DOHH2 (cell line): ENCODE measurements at regions not wholly inside any gene's neighbourhood (a gene's known extent, or its start where the extent isn't known, plus 50 kb on each side); places are given as distances from the start of the nearest gene placed in this dataset.

Experiments
- H3F3A ChIP-seq: fragments of 200-600 bp; sonication (generic), shearing (Covaris generic); 2 replicates; pipeline ENCODE4 v1.6.0; 2016; ENCODE audit warnings: antibody characterized with exemption, mild to moderate bottlenecking; ENCODE audit not compliant: control insufficient read depth, insufficient read depth
- H3K27ac ChIP-seq: fragments of 200-600 bp; sonication (generic); 2 replicates; pipeline ENCODE4 v1.5.1; 2014; ENCODE audit warnings: low read depth, mild to moderate bottlenecking, low read length, moderate library complexity
- H3K27me3 ChIP-seq: fragments of 200-600 bp; sonication (generic); 2 replicates; pipeline ENCODE4 v1.6.1; 2014; ENCODE audit warnings: mild to moderate bottlenecking, low read length, mixed read lengths; ENCODE audit not compliant: control insufficient read depth
- H3K36me3 ChIP-seq: fragments of 200-600 bp; sonication (generic); 2 replicates; pipeline ENCODE4 v1.6.1; 2014; ENCODE audit warnings: mild to moderate bottlenecking, low read length, moderate library complexity, mixed read lengths; ENCODE audit not compliant: control insufficient read depth
- H3K4me1 ChIP-seq: fragments of 200-600 bp; sonication (generic); 2 replicates; pipeline ENCODE4 v1.6.1; 2014; ENCODE audit warnings: mild to moderate bottlenecking, low read length, mixed read lengths; ENCODE audit not compliant: control insufficient read depth
- H3K4me2 ChIP-seq: fragments of 200-600 bp; sonication (generic); 2 replicates; pipeline ENCODE4 v1.6.0; 2014; ENCODE audit warnings: mild to moderate bottlenecking, low read length, moderate library complexity
- H3K4me3 ChIP-seq: fragments of 200-600 bp; sonication (generic); 2 replicates; pipeline ENCODE4 v1.5.1; 2014; ENCODE audit warnings: mild to moderate bottlenecking, low read length, mixed read lengths
- H3K79me2 ChIP-seq: fragments of 200-600 bp; sonication (generic); 2 replicates; pipeline ENCODE4 v1.6.1; 2014; ENCODE audit warnings: mild to moderate bottlenecking, low read length, mixed read lengths; ENCODE audit not compliant: control insufficient read depth
- H3K9me2 ChIP-seq: fragments of 200-600 bp; sonication (generic); replicated peaks from 2 replicates; pipeline ENCODE4 v1.6.1; 2014; ENCODE audit warnings: mild to moderate bottlenecking, low read length, mixed read lengths; ENCODE audit not compliant: control insufficient read depth
- H3K9me3 ChIP-seq: fragments of 200-600 bp; sonication (generic); 2 replicates; pipeline ENCODE4 v1.6.1; 2014; ENCODE audit warnings: antibody characterized with exemption, low read length, mixed read lengths; ENCODE audit not compliant: control insufficient read depth, insufficient read depth
- H4K20me1 ChIP-seq: fragments of 200-600 bp; sonication (generic); 2 replicates; pipeline ENCODE4 v1.6.0; 2014; ENCODE audit warnings: low read depth, mild to moderate bottlenecking, antibody characterized with exemption, low read length, moderate library complexity; ENCODE audit not compliant: control insufficient read depth, insufficient read depth
- EZH2phosphoT487 ChIP-seq: fragments of 200-600 bp; sonication (generic); IDR thresholded peaks from 2 replicates; pipeline ENCODE4 v1.6.1; 2017; ENCODE audit warnings: borderline replicate concordance, mild to moderate bottlenecking, antibody characterized with exemption, low read length, moderate library complexity, mixed read lengths
- TF ChIP-seq, protein P1 (sequence below): fragments of 200-600 bp; sonication (generic); IDR thresholded peaks from one replicate; pipeline ENCODE4 v1.5.1; 2014; ENCODE audit warnings: antibody characterized with exemption, mild to moderate bottlenecking, low read depth, low read length; ENCODE audit not compliant: poor library complexity, severe bottlenecking

DNA sequence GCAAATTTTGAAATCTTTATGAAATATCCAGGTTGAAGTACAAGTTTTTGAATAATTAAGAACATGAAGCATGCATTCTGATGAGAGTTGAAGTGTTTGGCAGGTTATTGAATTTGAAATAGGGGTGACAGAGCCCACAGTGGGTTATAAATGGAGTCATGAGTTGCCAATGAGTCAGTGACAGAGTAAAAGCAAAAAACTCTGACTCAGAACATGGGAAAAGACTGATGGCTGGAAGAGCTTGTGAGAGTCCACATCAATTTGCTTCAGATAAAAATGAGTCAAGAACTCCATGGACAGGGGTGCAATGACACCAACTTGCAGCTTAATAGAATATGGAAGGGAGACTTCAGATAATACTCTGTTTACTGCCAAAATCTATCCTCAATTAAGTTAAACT lies 105.3 kb downstream of the SLC6A15 start:
- no peaks in the 10 kb centered on the region for H3K79me2 ChIP-seq
- no peaks in the 10 kb centered on the region for H3K27me3 ChIP-seq
- H3K4me1 ChIP-seq = no peaks in the 10 kb centered on the region
- no peaks in the 10 kb centered on the region for H4K20me1 ChIP-seq
- no peaks in the 10 kb centered on the region for H3K9me2 ChIP-seq
- no peak overlapping the region for H3K4me3 ChIP-seq
- H3K4me2 ChIP-seq = no peak overlapping the region
- H3K9me3 ChIP-seq = no peaks in the 10 kb centered on the region
- no peaks in the 10 kb centered on the region for H3F3A ChIP-seq
- no peak overlapping the region for H3K27ac ChIP-seq
- H3K36me3 ChIP-seq = no peaks in the 10 kb centered on the region
- no peak for TF ChIP-seq EZH2phosphoT487
- TF ChIP-seq, protein P1, sequence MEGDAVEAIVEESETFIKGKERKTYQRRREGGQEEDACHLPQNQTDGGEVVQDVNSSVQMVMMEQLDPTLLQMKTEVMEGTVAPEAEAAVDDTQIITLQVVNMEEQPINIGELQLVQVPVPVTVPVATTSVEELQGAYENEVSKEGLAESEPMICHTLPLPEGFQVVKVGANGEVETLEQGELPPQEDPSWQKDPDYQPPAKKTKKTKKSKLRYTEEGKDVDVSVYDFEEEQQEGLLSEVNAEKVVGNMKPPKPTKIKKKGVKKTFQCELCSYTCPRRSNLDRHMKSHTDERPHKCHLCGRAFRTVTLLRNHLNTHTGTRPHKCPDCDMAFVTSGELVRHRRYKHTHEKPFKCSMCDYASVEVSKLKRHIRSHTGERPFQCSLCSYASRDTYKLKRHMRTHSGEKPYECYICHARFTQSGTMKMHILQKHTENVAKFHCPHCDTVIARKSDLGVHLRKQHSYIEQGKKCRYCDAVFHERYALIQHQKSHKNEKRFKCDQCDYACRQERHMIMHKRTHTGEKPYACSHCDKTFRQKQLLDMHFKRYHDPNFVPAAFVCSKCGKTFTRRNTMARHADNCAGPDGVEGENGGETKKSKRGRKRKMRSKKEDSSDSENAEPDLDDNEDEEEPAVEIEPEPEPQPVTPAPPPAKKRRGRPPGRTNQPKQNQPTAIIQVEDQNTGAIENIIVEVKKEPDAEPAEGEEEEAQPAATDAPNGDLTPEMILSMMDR = no peak

DNA sequence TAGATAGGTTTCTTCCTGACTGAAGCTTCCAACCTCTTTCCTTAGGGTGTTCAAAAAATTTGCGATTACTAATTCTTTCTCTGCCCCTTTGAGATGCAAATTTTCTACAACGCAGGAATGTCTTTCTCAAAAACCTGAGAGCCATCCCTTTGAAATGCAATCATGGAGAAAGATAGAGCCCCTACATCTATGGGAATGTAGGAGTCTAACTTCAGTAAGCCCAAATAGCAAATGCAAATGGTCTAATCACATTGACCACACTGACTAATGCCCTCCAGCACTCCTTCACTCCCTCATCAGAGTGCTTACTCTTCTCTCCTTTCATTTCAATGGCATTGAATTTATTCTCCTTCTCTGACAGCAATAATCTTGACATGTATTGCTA lies 107.1 kb downstream of the SLC6A15 start:
- no peak for TF ChIP-seq EZH2phosphoT487
- TF ChIP-seq, protein P1 = no peak
- Histone ChIP-seq H3K9me2 (no peaks in the 10 kb centered on the region), H3K4me1 (no peaks in the 10 kb centered on the region), H3K79me2 (no peaks in the 10 kb centered on the region), H3K9me3 (no peaks in the 10 kb centered on the region), H3K4me2 (no peak overlapping the region), H3F3A (no peaks in the 10 kb centered on the region), H3K36me3 (no peaks in the 10 kb centered on the region), H3K27ac (no peak overlapping the region), H3K27me3 (no peaks in the 10 kb centered on the region), H3K4me3 (no peak overlapping the region), H4K20me1 (no peaks in the 10 kb centered on the region)

DNA sequence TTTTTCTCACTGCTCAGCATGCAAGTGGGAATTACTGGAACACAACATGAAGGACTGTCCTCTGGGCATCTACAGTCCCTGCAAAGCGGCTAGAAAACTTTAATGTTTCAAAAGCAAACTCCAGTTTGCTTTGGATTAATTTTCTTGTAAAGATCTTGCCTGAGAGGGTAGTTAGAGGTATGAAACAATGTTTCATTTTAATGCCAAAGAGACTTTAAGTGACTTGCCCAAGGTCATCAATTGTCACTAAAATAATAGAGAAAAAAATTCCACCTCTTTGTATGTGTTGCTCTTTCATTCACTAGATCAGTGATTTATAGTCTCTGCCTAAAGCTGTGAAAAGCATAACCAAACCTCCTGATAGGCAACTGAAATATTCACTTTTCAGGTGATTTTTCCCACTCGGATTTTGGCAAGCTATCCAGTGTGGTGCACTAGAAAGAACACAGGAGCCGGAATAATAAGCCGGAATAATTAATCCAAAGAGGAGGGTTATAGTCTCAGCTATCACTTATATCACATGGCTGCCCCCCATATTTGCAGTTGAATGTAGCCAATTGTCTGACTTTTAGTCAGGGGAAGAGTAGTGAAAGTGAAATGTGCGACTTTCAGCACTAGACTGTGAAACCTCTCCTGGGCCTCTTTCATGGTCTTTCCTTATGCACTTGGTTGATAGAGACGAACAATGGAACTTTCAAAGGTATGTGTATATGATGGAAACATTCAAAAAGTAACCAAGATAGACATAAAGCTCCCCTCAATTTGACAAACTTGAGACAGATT lies 107.7 kb downstream of the SLC6A15 start:
- TF ChIP-seq, protein P1 = no peak
- Histone ChIP-seq H4K20me1 (no peaks in the 10 kb centered on the region), H3K4me1 (no peaks in the 10 kb centered on the region), H3F3A (no peaks in the 10 kb centered on the region), H3K9me2 (no peaks in the 10 kb centered on the region), H3K36me3 (no peaks in the 10 kb centered on the region), H3K27ac (no peak overlapping the region), H3K79me2 (no peaks in the 10 kb centered on the region), H3K27me3 (no peaks in the 10 kb centered on the region), H3K4me3 (no peak overlapping the region), H3K4me2 (no peak overlapping the region), H3K9me3 (no peaks in the 10 kb centered on the region)

DNA sequence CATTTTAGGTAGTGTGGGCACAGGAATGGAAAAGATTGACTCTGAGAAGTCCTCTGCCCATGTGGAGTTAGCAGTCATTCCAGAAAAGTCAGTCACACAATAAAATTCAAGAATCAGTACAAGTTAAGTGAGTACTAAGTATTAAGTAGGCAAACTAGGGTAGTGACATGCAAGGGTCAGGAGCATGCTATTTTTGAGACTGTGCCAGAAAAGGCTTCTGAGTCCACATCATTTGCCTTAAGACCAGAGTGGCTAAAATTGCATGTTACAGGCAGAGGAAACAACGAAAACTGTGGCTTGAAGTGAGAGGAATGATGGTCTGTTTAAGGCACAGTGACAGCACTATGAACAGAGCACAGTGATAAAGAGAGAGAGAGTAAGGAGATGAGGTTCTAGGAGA lies 108.9 kb downstream of the SLC6A15 start:
- Histone ChIP-seq H3K4me2 (no peak overlapping the region), H3K27me3 (no peaks in the 10 kb centered on the region), H3K9me2 (no peaks in the 10 kb centered on the region), H4K20me1 (no peaks in the 10 kb centered on the region), H3K4me1 (no peaks in the 10 kb centered on the region), H3K9me3 (no peaks in the 10 kb centered on the region), H3K4me3 (no peak overlapping the region), H3K27ac (no peak overlapping the region), H3K36me3 (no peaks in the 10 kb centered on the region), H3K79me2 (no peaks in the 10 kb centered on the region), H3F3A (no peaks in the 10 kb centered on the region)
- TF ChIP-seq, protein P1 = no peak
- no peak for TF ChIP-seq EZH2phosphoT487
